Neural cell (in vitro differentiated cells): ENCODE measurements at regions not wholly inside any gene's neighbourhood (a gene's known extent, or its start where the extent isn't known, plus 50 kb on each side); places are given as distances from the start of the nearest gene placed in this dataset.

Experiments
- RAD21 ChIP-seq: fragments of 450-650 bp; conservative IDR thresholded peaks from 2 replicates; pipeline ENCODE4 v1.6.1; 2014; ENCODE audit warnings: antibody characterized with exemption, mild to moderate bottlenecking, moderate library complexity
- TF ChIP-seq, protein P1 (sequence below): fragments of 450-650 bp; IDR thresholded peaks from 2 replicates; pipeline ENCODE4 v1.5.1; 2014; ENCODE audit warnings: antibody characterized with exemption, mild to moderate bottlenecking, moderate library complexity; ENCODE audit not compliant: poor library complexity, severe bottlenecking

DNA sequence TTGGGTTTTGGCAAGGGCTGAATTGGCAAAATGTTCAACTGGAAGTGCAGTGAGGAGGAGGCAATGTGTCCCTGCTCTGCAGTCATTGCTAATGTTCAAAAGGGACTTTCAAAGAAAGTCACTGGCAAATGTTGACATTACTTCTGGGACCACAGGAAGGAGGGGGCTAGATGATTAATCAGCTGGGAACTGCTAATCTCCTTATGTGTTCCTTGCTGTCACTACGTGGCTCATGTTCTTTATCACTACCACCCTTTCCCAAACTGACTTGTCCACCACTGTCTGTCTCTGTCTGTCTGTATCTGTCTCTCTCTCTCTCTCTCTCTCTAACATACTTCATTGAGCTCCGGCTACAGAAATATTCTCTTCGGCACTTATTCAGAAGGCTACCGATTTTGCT, 86.9 kb upstream of the MTPN start:
- TF ChIP-seq, protein P1, sequence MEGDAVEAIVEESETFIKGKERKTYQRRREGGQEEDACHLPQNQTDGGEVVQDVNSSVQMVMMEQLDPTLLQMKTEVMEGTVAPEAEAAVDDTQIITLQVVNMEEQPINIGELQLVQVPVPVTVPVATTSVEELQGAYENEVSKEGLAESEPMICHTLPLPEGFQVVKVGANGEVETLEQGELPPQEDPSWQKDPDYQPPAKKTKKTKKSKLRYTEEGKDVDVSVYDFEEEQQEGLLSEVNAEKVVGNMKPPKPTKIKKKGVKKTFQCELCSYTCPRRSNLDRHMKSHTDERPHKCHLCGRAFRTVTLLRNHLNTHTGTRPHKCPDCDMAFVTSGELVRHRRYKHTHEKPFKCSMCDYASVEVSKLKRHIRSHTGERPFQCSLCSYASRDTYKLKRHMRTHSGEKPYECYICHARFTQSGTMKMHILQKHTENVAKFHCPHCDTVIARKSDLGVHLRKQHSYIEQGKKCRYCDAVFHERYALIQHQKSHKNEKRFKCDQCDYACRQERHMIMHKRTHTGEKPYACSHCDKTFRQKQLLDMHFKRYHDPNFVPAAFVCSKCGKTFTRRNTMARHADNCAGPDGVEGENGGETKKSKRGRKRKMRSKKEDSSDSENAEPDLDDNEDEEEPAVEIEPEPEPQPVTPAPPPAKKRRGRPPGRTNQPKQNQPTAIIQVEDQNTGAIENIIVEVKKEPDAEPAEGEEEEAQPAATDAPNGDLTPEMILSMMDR, result no peak
- TF ChIP-seq RAD21, result no peak
